ENCODE measurements at regions not wholly inside any gene's neighbourhood (a gene's known extent, or its start where the extent isn't known, plus 50 kb on each side); places are given as distances from the start of the nearest gene placed in this dataset.
"Not testable (repeated sequence)": the region's sequence is repeated elsewhere in the genome, so short reads cannot be mapped to it uniquely, and the experiment has no call there.

GRCh38 chr10:65423043-65423442 lies 1502.8 kb upstream of the LRRTM3 start:
- H3K27me3 ChIP-seq = no peaks in the 10 kb centered on the region
- intact Hi-C loops (cut with DNase I) = no loop called here
- no peak for DNase-seq
- 30 to 43% methylated on average over 1 of the region's 1 CpG for WGBS, 2 donors
- H3K4me3 ChIP-seq = no peak overlapping the region
- no peaks in the 10 kb centered on the region for H3K9me3 ChIP-seq
- no peaks in the 10 kb centered on the region for H3K36me3 ChIP-seq
- no peaks in the 10 kb centered on the region for H3K4me1 ChIP-seq
- no peak overlapping the region for H3K27ac ChIP-seq
- TF ChIP-seq CTCF (IDR thresholded peaks at IDR 0.05) (no peak), POLR2A (IDR thresholded peaks at IDR 0.05) (no peak)

- intact Hi-C loops (cut with DNase I); H3K36me3 ChIP-seq; H3K4me1 ChIP-seq; H3K9me3 ChIP-seq; H3K27me3 ChIP-seq; DNase-seq; H3K4me3 ChIP-seq; H3K27ac ChIP-seq: not testable (repeated sequence)
- WGBS, 2 donors = no CpG with 5 or more reads among the region's 30 CpGs
Observed at GRCh38 chr10:65429381-65429780, 1496.5 kb upstream of the LRRTM3 start.

GRCh38 chr10:65430979-65431378 lies 1494.9 kb upstream of the LRRTM3 start:
- WGBS, 2 donors = 30 to 36% methylated on average over 2 of the region's 2 CpGs
- H3K27ac ChIP-seq = no peak overlapping the region
- intact Hi-C loops (cut with DNase I) = no loop called here
- H3K27me3 ChIP-seq = no peaks in the 10 kb centered on the region
- H3K4me3 ChIP-seq = no peak overlapping the region
- no peaks in the 10 kb centered on the region for H3K36me3 ChIP-seq
- DNase-seq = no peak
- H3K4me1 ChIP-seq = no peaks in the 10 kb centered on the region
- H3K9me3 ChIP-seq = peaks cover 0 to 3% (median 0%) of the 10 kb centered on the region in 3 donors
- no peak for TF ChIP-seq POLR2A (IDR thresholded peaks at IDR 0.05)
- TF ChIP-seq CTCF (IDR thresholded peaks at IDR 0.05) = no peak

GRCh38 chr10:65470986-65471385 lies 1454.8 kb upstream of the LRRTM3 start:
- Histone ChIP-seq H3K4me1 (no peaks in the 10 kb centered on the region), H3K36me3 (no peaks in the 10 kb centered on the region), H3K4me3 (no peak overlapping the region), H3K27me3 (no peaks in the 10 kb centered on the region), H3K27ac (no peak overlapping the region), H3K9me3 (no peaks in the 10 kb centered on the region)
- DNase-seq = no peak
- intact Hi-C loops (cut with DNase I) = no loop called here
- TF ChIP-seq POLR2A (IDR thresholded peaks at IDR 0.05) = no peak
- no peak for TF ChIP-seq CTCF (IDR thresholded peaks at IDR 0.05)

GRCh38 chr10:65482848-65483247 lies 1443.0 kb upstream of the LRRTM3 start:
- Histone ChIP-seq H3K4me1 (no peaks in the 10 kb centered on the region), H3K27ac (no peak overlapping the region), H3K36me3 (no peaks in the 10 kb centered on the region), H3K9me3 (no peaks in the 10 kb centered on the region), H3K27me3 (no peaks in the 10 kb centered on the region), H3K4me3 (no peak overlapping the region)
- TF ChIP-seq CTCF (IDR thresholded peaks at IDR 0.05) = no peak
- TF ChIP-seq POLR2A (IDR thresholded peaks at IDR 0.05) = no peak
- intact Hi-C loops (cut with DNase I) = no loop called here
- 83 to 91% methylated on average over 2 of the region's 2 CpGs for whole genome bisulfite sequencing, 2 donors
- DNase-seq = no peak

- DNase-seq = no peak
Observed at GRCh38 chr10:65491799-65492198, 1434.0 kb upstream of the LRRTM3 start.

More at GRCh38 chr10:65491799-65492198, 1434.0 kb upstream of the LRRTM3 start:
- intact Hi-C loops (cut with DNase I) = no loop called here
- Histone ChIP-seq H3K4me3 (no peak overlapping the region), H3K27ac (no peak overlapping the region), H3K36me3 (no peaks in the 10 kb centered on the region), H3K4me1 (no peaks in the 10 kb centered on the region), H3K27me3 (no peaks in the 10 kb centered on the region), H3K9me3 (no peaks in the 10 kb centered on the region)
- TF ChIP-seq CTCF (IDR thresholded peaks at IDR 0.05) (no peak), POLR2A (IDR thresholded peaks at IDR 0.05) (no peak)

Measured in esophagus squamous epithelium (tissue), 5 donors.